Lung microvascular endothelial cell (primary cell): ENCODE measurements at regions not wholly inside any gene's neighbourhood (a gene's known extent, or its start where the extent isn't known, plus 50 kb on each side); places are given as distances from the start of the nearest gene placed in this dataset.

Experiments
- DNase-seq, 2 donors: peaks; one replicate each; pipeline versions ENCODE4 v3.0.0 to v3.0.0-alpha.2; 2010; ENCODE audit warnings: low read depth in 2 of 2

GRCh38 chr16:79497606-79498350, 102.8 kb downstream of the MAF start:
- DNase-seq = no peak

- no peak for DNase-seq
Measured at GRCh38 chr16:79493911-79494310, 106.6 kb downstream of the MAF start.

GRCh38 chr16:79492036-79492435, 108.5 kb downstream of the MAF start:
- no peak for DNase-seq

GRCh38 chr16:79485020-79485419, 115.5 kb downstream of the MAF start:
- no peak for DNase-seq

- no peak for DNase-seq
Measured at GRCh38 chr16:79484237-79484636, 116.3 kb downstream of the MAF start.

GRCh38 chr16:79483336-79483735, 117.2 kb downstream of the MAF start:
- no peak for DNase-seq

GRCh38 chr16:79482011-79482410, 118.5 kb downstream of the MAF start:
- DNase-seq = no peak

GRCh38 chr16:79480929-79481328, 119.6 kb downstream of the MAF start:
- DNase-seq = no peak

- no peak for DNase-seq
Measured at GRCh38 chr16:79480056-79480455, 120.5 kb downstream of the MAF start.

GRCh38 chr16:79476580-79476979, 124.0 kb downstream of the MAF start:
- no peak for DNase-seq

GRCh38 chr16:79475841-79476240, 124.7 kb downstream of the MAF start:
- DNase-seq = no peak

- no peak for DNase-seq
Measured at GRCh38 chr16:79473456-79473855, 127.1 kb downstream of the MAF start.

- DNase-seq = no peak
Measured at GRCh38 chr16:79472426-79472825, 128.1 kb downstream of the MAF start.

- DNase-seq = no peak
Measured at GRCh38 chr16:79469999-79470398, 130.5 kb downstream of the MAF start.

- DNase-seq = no peak
Measured at GRCh38 chr16:79468631-79469030, 131.9 kb downstream of the MAF start.

- no peak for DNase-seq
Measured at GRCh38 chr16:79468121-79468552, 132.4 kb downstream of the MAF start.

GRCh38 chr16:79466111-79466510, 134.4 kb downstream of the MAF start:
- DNase-seq = no peak

GRCh38 chr16:79463841-79464240, 136.7 kb downstream of the MAF start:
- no peak for DNase-seq

- DNase-seq = no peak
Measured at GRCh38 chr16:79456036-79456435, 144.5 kb downstream of the MAF start.

- DNase-seq = no peak
Measured at GRCh38 chr16:79452671-79453070, 147.9 kb downstream of the MAF start.

GRCh38 chr16:79451196-79451816, 149.2 kb downstream of the MAF start:
- no peak for DNase-seq

- DNase-seq = no peak
Measured at GRCh38 chr16:79449900-79450299, 150.6 kb downstream of the MAF start.

- DNase-seq = no peak
Measured at GRCh38 chr16:79449067-79449769, 151.3 kb downstream of the MAF start.
